HEK293 (cell line): ENCODE measurements at regions not wholly inside any gene's neighbourhood (a gene's known extent, or its start where the extent isn't known, plus 50 kb on each side); places are given as distances from the start of the nearest gene placed in this dataset.

Experiments used
- CTCF ChIA-PET: fragments of 350-600 bp; formaldehyde crosslinking; extraction: SDS; loops from one replicate; lab custom pipeline; 2021; ENCODE audit warnings: antibody characterized with exemption; lab: Yijun Ruan, JAX
- POLR2A ChIA-PET: fragments of 300-600 bp; formaldehyde crosslinking; extraction: SDS; loops from one replicate; lab custom pipeline; 2020; ENCODE audit warnings: antibody characterized with exemption, inconsistent platforms; lab: Yijun Ruan, JAX
- H3K27ac ChIP-seq: fragments of 200-500 bp; sonication (Bioruptor generic); 2 replicates; pipeline ENCODE4 v1.5.1; 2014; ENCODE audit warnings: low read depth, low read length, control low read depth, inconsistent platforms; ENCODE audit errors: extremely low read depth
- H3K36me3 ChIP-seq, 2 experiments: fragments of 200-500 bp in 1 of 2; sonication (Bioruptor generic) in 1 of 2; 1 replicate in 1 of 2; 2 replicates in 1 of 2; pipeline ENCODE4 v1.5.1; 2014 to 2017; ENCODE audit warnings: inconsistent platforms in 2 of 2, low read length in 2 of 2; ENCODE audit not compliant: control insufficient read depth in 2 of 2, insufficient read depth in 1 of 2
- H3K4me1 ChIP-seq: fragments of 200-500 bp; sonication (Bioruptor generic); 2 replicates; pipeline ENCODE4 v1.5.1; 2014; ENCODE audit warnings: mild to moderate bottlenecking, low read length, inconsistent platforms; ENCODE audit not compliant: control insufficient read depth, insufficient read depth
- H3K4me3 ChIP-seq: 2 replicates; pipeline ENCODE4 v1.5.1; 2011; ENCODE audit warnings: low read depth, mild to moderate bottlenecking, control low read depth, low read length, moderate library complexity
- H3K9me3 ChIP-seq: fragments of 200-500 bp; sonication (Bioruptor generic); 2 replicates; pipeline ENCODE4 v1.5.1; 2014; ENCODE audit warnings: low read depth, low read length, inconsistent platforms; ENCODE audit not compliant: control insufficient read depth, insufficient read depth
- AEBP2 ChIP-seq: fragments of 450-650 bp; formaldehyde crosslinking; IDR thresholded peaks from 2 replicates; pipeline ENCODE4 v1.5.1; 2016; ENCODE audit warnings: missing biosample characterization, missing genetic modification characterization, borderline replicate concordance
- ATF2 ChIP-seq: fragments of 450-650 bp; formaldehyde crosslinking; IDR thresholded peaks from 2 replicates; pipeline ENCODE4 v1.5.1; 2016; ENCODE audit warnings: missing biosample characterization, missing genetic modification characterization, low read depth
- GLI4 ChIP-seq: fragments of 450-650 bp; formaldehyde crosslinking; IDR thresholded peaks from 2 replicates; pipeline ENCODE4 v1.5.1; 2016; ENCODE audit warnings: missing biosample characterization, missing genetic modification characterization
- GLIS2 ChIP-seq: fragments of 450-650 bp; formaldehyde crosslinking; IDR thresholded peaks from 2 replicates; pipeline ENCODE4 v1.5.1; 2016; ENCODE audit warnings: missing biosample characterization, missing genetic modification characterization
- TCF7L2 ChIP-seq: IDR thresholded peaks from 2 replicates; pipeline ENCODE4 v1.6.1; 2011; ENCODE audit warnings: low read depth, mild to moderate bottlenecking, inconsistent platforms, low read length, moderate library complexity, borderline replicate concordance
- ZBTB10 ChIP-seq: fragments of 450-650 bp; formaldehyde crosslinking; IDR thresholded peaks from 2 replicates; pipeline ENCODE4 v1.5.1; 2016; ENCODE audit warnings: missing biosample characterization, missing genetic modification characterization
- ZBTB11 ChIP-seq: fragments of 450-650 bp; formaldehyde crosslinking; conservative IDR thresholded peaks from 2 replicates; pipeline ENCODE4 v1.5.1; 2016; ENCODE audit warnings: low read depth, missing biosample characterization, missing genetic modification characterization
- ZNF148 ChIP-seq: fragments of 450-650 bp; formaldehyde crosslinking; IDR thresholded peaks from 2 replicates; pipeline ENCODE4 v1.5.0; 2017; ENCODE audit warnings: missing biosample characterization, missing genetic modification characterization, borderline replicate concordance
- ZNF157 ChIP-seq: fragments of 450-650 bp; formaldehyde crosslinking; IDR thresholded peaks from 2 replicates; pipeline ENCODE4 v1.5.1; 2016; ENCODE audit warnings: missing biosample characterization, missing genetic modification characterization
- ZNF16 ChIP-seq: fragments of 450-650 bp; formaldehyde crosslinking; IDR thresholded peaks from 2 replicates; pipeline ENCODE4 v1.5.1; 2016; ENCODE audit warnings: low read depth, missing biosample characterization, missing genetic modification characterization
- ZNF2 ChIP-seq: fragments of 450-650 bp; formaldehyde crosslinking; IDR thresholded peaks from 2 replicates; pipeline ENCODE4 v1.5.1; 2016; ENCODE audit warnings: missing biosample characterization, missing genetic modification characterization
- ZNF211 ChIP-seq: fragments of 450-650 bp; formaldehyde crosslinking; IDR thresholded peaks from 2 replicates; pipeline ENCODE4 v1.5.1; 2016; ENCODE audit warnings: low read depth, missing biosample characterization, missing genetic modification characterization
- ZNF341 ChIP-seq: fragments of 450-650 bp; formaldehyde crosslinking; IDR thresholded peaks from 2 replicates; pipeline ENCODE4; 2016; ENCODE audit warnings: low read depth, missing biosample characterization, missing genetic modification characterization
- ZNF354C ChIP-seq: fragments of 450-650 bp; formaldehyde crosslinking; IDR thresholded peaks from 2 replicates; pipeline ENCODE4 v1.5.1; 2016; ENCODE audit warnings: missing biosample characterization, missing genetic modification characterization, low read depth, borderline replicate concordance
- ZNF366 ChIP-seq: fragments of 450-650 bp; formaldehyde crosslinking; conservative IDR thresholded peaks from 2 replicates; pipeline ENCODE4 v1.5.1; 2016; ENCODE audit warnings: missing biosample characterization, missing genetic modification characterization
- ZNF549 ChIP-seq: fragments of 450-650 bp; IDR thresholded peaks from 2 replicates; pipeline ENCODE4 v1.5.1; 2018; ENCODE audit warnings: missing biosample characterization, missing genetic modification characterization, mild to moderate bottlenecking, inconsistent platforms, moderate library complexity
- ZNF76 ChIP-seq: fragments of 450-650 bp; formaldehyde crosslinking; IDR thresholded peaks from 2 replicates; pipeline ENCODE4; 2016; ENCODE audit warnings: low read depth, missing biosample characterization, missing genetic modification characterization, borderline replicate concordance
- ZNF777 ChIP-seq: fragments of 450-650 bp; formaldehyde crosslinking; IDR thresholded peaks from 2 replicates; pipeline ENCODE4 v1.5.1; 2017; ENCODE audit warnings: missing biosample characterization, missing genetic modification characterization, borderline replicate concordance
- ZSCAN18 ChIP-seq: fragments of 450-650 bp; formaldehyde crosslinking; IDR thresholded peaks from 2 replicates; pipeline ENCODE4 v1.5.1; 2016; ENCODE audit warnings: missing biosample characterization, missing genetic modification characterization
- ZSCAN5A ChIP-seq: fragments of 450-650 bp; formaldehyde crosslinking; IDR thresholded peaks from 2 replicates; pipeline ENCODE4 v1.5.1; 2016; ENCODE audit warnings: missing biosample characterization, missing genetic modification characterization

GRCh38 chr6:141209890-141210289 lies 922.8 kb upstream of the GJE1 start (continued):
- TF ChIP-seq AEBP2 (tag by site-specific recombination): no peak
- TF ChIP-seq ZNF341 (tag by site-specific recombination): no peak
- TF ChIP-seq ZNF16 (tag by site-specific recombination): no peak
- no peak for TF ChIP-seq GLI4 (tag by site-specific recombination)
- no peak for TF ChIP-seq ZNF76 (tag by site-specific recombination)
- TF ChIP-seq, all 188 proteins: peak for 0

- no peak overlapping the region for H3K27ac ChIP-seq
- no peaks in the 10 kb centered on the region for H3K9me3 ChIP-seq
- POLR2A ChIA-PET: no interaction called here
- H3K36me3 ChIP-seq: no peaks in the 10 kb centered on the region
- no peak overlapping the region for H3K4me3 ChIP-seq
- no peaks in the 10 kb centered on the region for H3K4me1 ChIP-seq
- CTCF ChIA-PET: no interaction called here
- TF ChIP-seq ZNF157 (tag by site-specific recombination) (no peak), ZBTB10 (tag by site-specific recombination) (no peak), ZNF2 (tag by site-specific recombination) (no peak), ZNF777 (tag by site-specific recombination) (no peak), ZNF354C (tag by site-specific recombination) (no peak), ZNF366 (tag by site-specific recombination) (no peak), ZNF211 (tag by site-specific recombination) (no peak), ZNF148 (no peak), ZNF549 (tag by site-specific recombination) (no peak), ZSCAN5A (tag by site-specific recombination) (no peak), ZBTB11 (tag by site-specific recombination) (no peak), ZSCAN18 (tag by site-specific recombination) (no peak), TCF7L2 (no peak), ATF2 (no peak), GLIS2 (tag by site-specific recombination) (no peak)
Observed at GRCh38 chr6:141208101-141208500, 924.6 kb upstream of the GJE1 start.
